ENCODE measurements at regions not wholly inside any gene's neighbourhood (a gene's known extent, or its start where the extent isn't known, plus 50 kb on each side); places are given as distances from the start of the nearest gene placed in this dataset.

DNA sequence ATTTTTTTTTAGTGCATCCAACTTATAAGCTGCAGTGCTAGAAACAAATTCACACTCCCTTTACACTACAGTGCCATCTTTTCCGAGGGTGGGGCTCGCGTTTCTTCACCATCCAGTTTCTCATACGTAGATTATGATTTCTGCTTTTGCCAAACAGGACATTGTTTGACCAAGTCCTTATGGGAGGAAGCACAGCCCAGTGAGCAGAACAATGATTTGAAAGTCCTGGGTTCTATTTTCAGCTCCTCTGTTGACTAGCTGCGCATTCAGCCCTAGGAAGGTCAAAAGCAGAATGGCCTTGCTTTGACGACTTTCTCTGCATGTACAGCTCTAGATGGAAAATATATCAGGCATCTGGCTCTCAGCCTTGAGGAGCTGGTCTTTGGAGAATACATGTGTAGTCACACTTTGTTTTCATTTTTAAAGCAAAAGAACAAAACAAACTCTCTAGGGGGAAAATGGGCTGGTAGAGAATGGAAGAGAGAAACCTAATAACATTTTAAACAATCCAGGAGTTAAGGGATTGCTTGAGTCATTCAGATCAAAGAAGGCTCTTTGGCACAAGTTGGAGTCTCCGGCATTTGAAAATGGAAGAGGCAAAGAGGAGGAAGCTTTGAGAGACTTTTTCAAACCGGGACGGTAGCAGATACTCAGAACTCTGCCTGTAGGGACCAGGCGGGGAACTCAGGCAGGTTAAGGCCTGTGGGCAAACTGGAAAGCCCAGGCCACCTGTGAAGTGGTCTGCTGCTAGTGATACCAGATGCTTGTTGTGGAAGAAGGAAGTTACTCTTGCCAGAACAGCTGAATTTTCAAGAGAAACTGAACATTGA lies 257.3 kb upstream of the PLEKHG7 start:
- TF ChIP-seq, protein P1, sequence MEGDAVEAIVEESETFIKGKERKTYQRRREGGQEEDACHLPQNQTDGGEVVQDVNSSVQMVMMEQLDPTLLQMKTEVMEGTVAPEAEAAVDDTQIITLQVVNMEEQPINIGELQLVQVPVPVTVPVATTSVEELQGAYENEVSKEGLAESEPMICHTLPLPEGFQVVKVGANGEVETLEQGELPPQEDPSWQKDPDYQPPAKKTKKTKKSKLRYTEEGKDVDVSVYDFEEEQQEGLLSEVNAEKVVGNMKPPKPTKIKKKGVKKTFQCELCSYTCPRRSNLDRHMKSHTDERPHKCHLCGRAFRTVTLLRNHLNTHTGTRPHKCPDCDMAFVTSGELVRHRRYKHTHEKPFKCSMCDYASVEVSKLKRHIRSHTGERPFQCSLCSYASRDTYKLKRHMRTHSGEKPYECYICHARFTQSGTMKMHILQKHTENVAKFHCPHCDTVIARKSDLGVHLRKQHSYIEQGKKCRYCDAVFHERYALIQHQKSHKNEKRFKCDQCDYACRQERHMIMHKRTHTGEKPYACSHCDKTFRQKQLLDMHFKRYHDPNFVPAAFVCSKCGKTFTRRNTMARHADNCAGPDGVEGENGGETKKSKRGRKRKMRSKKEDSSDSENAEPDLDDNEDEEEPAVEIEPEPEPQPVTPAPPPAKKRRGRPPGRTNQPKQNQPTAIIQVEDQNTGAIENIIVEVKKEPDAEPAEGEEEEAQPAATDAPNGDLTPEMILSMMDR (IDR thresholded peaks at IDR 0.05): no peak
- TF ChIP-seq POLR2AphosphoS5 (IDR thresholded peaks at IDR 0.05): no peak
- no peak for TF ChIP-seq POLR2A (IDR thresholded peaks at IDR 0.05; ENCODE audit: low read depth)
- TF ChIP-seq EP300 (IDR thresholded peaks at IDR 0.05): no peak
- Histone ChIP-seq H3K4me3 (no peak overlapping the region), H3K27me3 (no peaks in the 10 kb centered on the region), H3K36me3 (no peaks in the 10 kb centered on the region), H3K9me3 (no peaks in the 10 kb centered on the region), H3K4me1 (peaks cover 0 to 12% (median 11%) of the 10 kb centered on the region in 4 donors), H3K27ac (replicated peaks in 1 of 4) (peak overlapping the region; percentile 20 to 43 (median 32))
- intact Hi-C loops (cut with DNase I): no loop called here
- DNase-seq (ENCODE audit: extremely low spot score): no peak
- 66% methylated on average over 10 of the region's 10 CpGs for WGBS

DNA sequence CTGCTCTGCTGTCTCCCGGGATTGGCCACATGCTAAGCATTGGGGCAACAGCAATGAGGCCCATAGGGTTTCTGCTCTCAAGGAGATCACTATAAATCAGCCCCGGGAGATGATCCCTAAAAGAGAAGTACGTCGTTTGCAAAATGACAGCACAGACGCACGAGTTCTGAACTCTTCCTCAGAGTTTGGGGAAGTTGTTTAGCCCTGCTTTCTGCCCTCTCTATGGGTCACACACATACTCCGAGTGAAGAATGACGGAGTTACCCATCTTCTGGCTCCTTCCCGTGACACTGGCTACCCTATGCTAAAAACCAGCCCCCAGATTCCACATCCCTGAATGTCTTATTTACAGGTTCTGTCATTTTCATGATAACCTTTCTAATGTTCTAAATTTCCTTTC lies 258.0 kb upstream of the PLEKHG7 start:
- intact Hi-C loops (cut with DNase I): no loop called here
- Histone ChIP-seq H3K27ac (replicated peaks in 1 of 4) (peak overlapping the region in 3 of 4 donors; percentile 18 to 43 (median 29)), H3K36me3 (no peaks in the 10 kb centered on the region), H3K9me3 (no peaks in the 10 kb centered on the region), H3K27me3 (no peaks in the 10 kb centered on the region), H3K4me3 (no peak overlapping the region), H3K4me1 (peaks cover 0 to 16% (median 11%) of the 10 kb centered on the region in 4 donors)
- DNase-seq (ENCODE audit: extremely low spot score): no peak
- TF ChIP-seq, protein P1 (IDR thresholded peaks at IDR 0.05): no peak
- TF ChIP-seq EP300 (IDR thresholded peaks at IDR 0.05): peak; percentile 1
- 68% methylated on average over 9 of the region's 9 CpGs for WGBS

DNA sequence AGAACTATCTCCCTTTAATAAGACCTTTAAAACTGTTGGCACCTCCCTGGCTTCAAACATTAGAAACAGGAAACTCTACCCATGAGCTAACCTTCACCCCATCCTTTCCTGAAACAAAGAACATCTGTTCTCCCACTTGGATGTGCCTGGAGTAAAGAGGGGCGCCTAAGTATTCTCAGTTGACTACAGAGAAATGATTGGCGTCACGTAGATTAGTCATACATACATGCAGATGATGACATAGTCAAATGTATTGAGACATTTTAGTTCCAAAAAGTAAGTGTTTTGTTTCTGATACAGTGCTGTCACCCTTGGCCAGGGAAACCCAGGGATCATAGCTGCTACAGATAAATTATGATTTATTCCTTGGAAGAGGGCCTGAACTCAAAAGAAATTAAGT lies 260.0 kb upstream of the PLEKHG7 start:
- no peaks in the 10 kb centered on the region for H3K27me3 ChIP-seq
- H3K27ac ChIP-seq (replicated peaks in 1 of 4): no peak overlapping the region
- no peak for DNase-seq (ENCODE audit: extremely low spot score)
- H3K4me1 ChIP-seq: peaks cover 0 to 27% (median 11%) of the 10 kb centered on the region in 4 donors
- no peak for TF ChIP-seq POLR2AphosphoS5 (IDR thresholded peaks at IDR 0.05)
- TF ChIP-seq EP300 (IDR thresholded peaks at IDR 0.05): no peak
- no peak for TF ChIP-seq POLR2A (IDR thresholded peaks at IDR 0.05; ENCODE audit: low read depth)
- TF ChIP-seq, protein P1 (IDR thresholded peaks at IDR 0.05): no peak
- intact Hi-C loops (cut with DNase I): no loop called here
- H3K36me3 ChIP-seq: no peaks in the 10 kb centered on the region
- WGBS: 80% methylated on average over 3 of the region's 3 CpGs
- H3K9me3 ChIP-seq: no peaks in the 10 kb centered on the region
- H3K4me3 ChIP-seq: no peak overlapping the region

DNA sequence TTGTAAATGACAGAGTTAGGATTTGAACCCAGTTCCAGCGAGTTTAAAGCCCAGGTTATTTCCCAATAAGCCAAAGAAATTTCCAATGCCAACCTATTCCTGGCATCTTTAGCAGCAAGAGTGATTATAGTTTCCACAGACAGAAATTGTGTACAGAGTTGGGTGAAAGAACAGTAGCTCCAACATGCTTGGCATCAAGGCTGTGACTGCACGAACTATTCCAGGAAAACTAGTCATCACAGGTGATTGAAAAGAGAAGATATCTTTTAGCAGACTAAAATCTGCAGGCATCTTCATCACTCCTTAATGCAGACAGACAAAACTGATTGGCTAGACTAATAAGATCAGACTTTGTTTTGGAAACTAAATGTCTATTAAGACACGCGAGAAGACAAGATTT lies 262.7 kb upstream of the PLEKHG7 start:
- Histone ChIP-seq H3K4me3 (no peak overlapping the region), H3K9me3 (no peaks in the 10 kb centered on the region), H3K27me3 (no peaks in the 10 kb centered on the region), H3K36me3 (no peaks in the 10 kb centered on the region), H3K27ac (replicated peaks in 1 of 4) (no peak overlapping the region), H3K4me1 (peaks cover 0 to 17% (median 2%) of the 10 kb centered on the region in 4 donors)
- DNase-seq (ENCODE audit: extremely low spot score): no peak
- TF ChIP-seq POLR2AphosphoS5 (IDR thresholded peaks at IDR 0.05): no peak
- TF ChIP-seq, protein P1 (IDR thresholded peaks at IDR 0.05): no peak
- 87% methylated on average over 4 of the region's 4 CpGs for WGBS
- intact Hi-C loops (cut with DNase I): no loop called here

DNA sequence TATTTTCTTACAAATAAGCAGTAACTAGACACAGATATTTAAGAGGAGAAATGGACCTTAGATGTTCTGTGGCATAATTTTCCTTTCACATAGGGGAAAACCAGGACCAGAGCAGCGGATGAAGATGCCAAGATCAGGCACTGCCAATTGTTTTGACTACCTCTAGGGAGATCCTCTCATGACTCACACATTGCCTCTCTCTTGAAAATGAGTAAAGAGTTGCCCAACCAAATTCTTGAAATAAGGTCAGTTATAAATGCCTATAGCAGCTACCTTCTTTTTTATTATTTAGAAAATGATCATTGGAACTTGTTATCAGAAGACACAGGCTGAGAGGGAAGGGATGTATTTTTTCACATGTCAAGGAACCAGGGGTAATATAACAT lies 263.4 kb upstream of the PLEKHG7 start:
- Histone ChIP-seq H3K27ac (replicated peaks in 1 of 4) (no peak overlapping the region), H3K9me3 (no peaks in the 10 kb centered on the region), H3K36me3 (no peaks in the 10 kb centered on the region), H3K4me1 (peaks cover 0 to 15% (median 0%) of the 10 kb centered on the region in 4 donors), H3K27me3 (no peaks in the 10 kb centered on the region), H3K4me3 (no peak overlapping the region)
- no peak for DNase-seq (ENCODE audit: extremely low spot score)
- WGBS: 47% methylated on average over 1 of the region's 1 CpG
- TF ChIP-seq POLR2AphosphoS5 (IDR thresholded peaks at IDR 0.05): no peak
- TF ChIP-seq, protein P1 (IDR thresholded peaks at IDR 0.05): no peak
- TF ChIP-seq POLR2A (IDR thresholded peaks at IDR 0.05; ENCODE audit: low read depth): no peak
- no peak for TF ChIP-seq EP300 (IDR thresholded peaks at IDR 0.05)
- intact Hi-C loops (cut with DNase I): no loop called here
